ENCODE measurements at regions not wholly inside any gene's neighbourhood (a gene's known extent, or its start where the extent isn't known, plus 50 kb on each side); places are given as distances from the start of the nearest gene placed in this dataset.

DNA sequence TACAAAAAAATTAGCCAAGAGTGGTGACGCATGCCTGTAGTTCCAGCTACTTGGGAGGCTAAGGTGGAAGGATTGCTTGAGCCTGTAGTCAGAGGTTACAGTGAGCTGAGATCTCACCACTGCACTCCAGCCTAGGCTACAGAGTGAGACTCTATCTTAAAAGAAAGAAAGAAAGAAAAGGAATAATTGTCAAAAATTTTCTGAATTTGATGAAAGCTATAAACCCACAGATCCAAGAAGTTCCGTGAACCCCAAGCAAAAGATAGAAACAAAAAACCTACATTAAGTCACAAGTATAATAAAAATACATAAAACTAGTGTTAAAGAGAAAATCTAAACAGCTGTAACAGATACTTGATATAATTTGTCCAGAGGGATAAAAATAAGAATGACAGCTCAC, 60.1 kb upstream of the KMT2C start:
- H3K9me3 Mint-ChIP-seq (ENCODE audit: unreplicated experiment), result no peaks in the 10 kb centered on the region
- H3K4me3 Mint-ChIP-seq (ENCODE audit: unreplicated experiment), result no peak overlapping the region
- TF ChIP-seq, protein P1, sequence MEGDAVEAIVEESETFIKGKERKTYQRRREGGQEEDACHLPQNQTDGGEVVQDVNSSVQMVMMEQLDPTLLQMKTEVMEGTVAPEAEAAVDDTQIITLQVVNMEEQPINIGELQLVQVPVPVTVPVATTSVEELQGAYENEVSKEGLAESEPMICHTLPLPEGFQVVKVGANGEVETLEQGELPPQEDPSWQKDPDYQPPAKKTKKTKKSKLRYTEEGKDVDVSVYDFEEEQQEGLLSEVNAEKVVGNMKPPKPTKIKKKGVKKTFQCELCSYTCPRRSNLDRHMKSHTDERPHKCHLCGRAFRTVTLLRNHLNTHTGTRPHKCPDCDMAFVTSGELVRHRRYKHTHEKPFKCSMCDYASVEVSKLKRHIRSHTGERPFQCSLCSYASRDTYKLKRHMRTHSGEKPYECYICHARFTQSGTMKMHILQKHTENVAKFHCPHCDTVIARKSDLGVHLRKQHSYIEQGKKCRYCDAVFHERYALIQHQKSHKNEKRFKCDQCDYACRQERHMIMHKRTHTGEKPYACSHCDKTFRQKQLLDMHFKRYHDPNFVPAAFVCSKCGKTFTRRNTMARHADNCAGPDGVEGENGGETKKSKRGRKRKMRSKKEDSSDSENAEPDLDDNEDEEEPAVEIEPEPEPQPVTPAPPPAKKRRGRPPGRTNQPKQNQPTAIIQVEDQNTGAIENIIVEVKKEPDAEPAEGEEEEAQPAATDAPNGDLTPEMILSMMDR (IDR thresholded peaks at IDR 0.05; ENCODE audit: unreplicated experiment), result no peak
- no peaks in the 10 kb centered on the region for H3K36me3 Mint-ChIP-seq (ENCODE audit: low read depth, unreplicated experiment)
- no peaks in the 10 kb centered on the region for H3K4me1 Mint-ChIP-seq (ENCODE audit: unreplicated experiment)
- H3K27ac Mint-ChIP-seq (ENCODE audit: unreplicated experiment), result no peak overlapping the region
- DNase-seq (ENCODE audit: low spot score), result no peak
- H3K27me3 Mint-ChIP-seq (ENCODE audit: unreplicated experiment), result no peaks in the 10 kb centered on the region

GRCh38 chr7:152492952-152493351, 57.1 kb upstream of the KMT2C start:
- Mint-ChIP-seq H3K9me3 (ENCODE audit: unreplicated experiment) (no peaks in the 10 kb centered on the region), H3K27ac (ENCODE audit: unreplicated experiment) (no peak overlapping the region), H3K4me3 (ENCODE audit: unreplicated experiment) (no peak overlapping the region), H3K36me3 (ENCODE audit: low read depth, unreplicated experiment) (no peaks in the 10 kb centered on the region), H3K27me3 (ENCODE audit: unreplicated experiment) (no peaks in the 10 kb centered on the region), H3K4me1 (ENCODE audit: unreplicated experiment) (no peaks in the 10 kb centered on the region)
- TF ChIP-seq, protein P1 (IDR thresholded peaks at IDR 0.05; ENCODE audit: unreplicated experiment), result no peak
- DNase-seq (ENCODE audit: low spot score), result no peak

DNA sequence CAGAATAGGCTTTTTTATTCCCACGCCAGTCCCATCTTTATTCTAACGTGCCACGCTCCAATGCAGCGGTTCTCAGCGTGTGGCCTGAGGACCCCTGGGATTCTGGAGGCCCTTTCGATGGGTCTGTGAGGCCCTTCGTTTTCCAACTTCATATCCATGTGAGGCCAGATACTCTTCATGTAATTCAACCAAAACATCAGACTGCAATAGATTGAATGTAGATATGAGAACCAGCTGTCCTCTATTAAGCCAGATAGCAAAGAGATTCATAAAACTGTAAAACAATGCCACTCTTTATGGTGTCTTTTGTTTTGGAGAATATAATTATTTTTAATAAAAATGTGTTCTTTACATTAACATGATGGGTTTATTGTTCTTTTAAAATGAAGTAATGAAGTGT, 53.2 kb upstream of the KMT2C start:
- peaks cover 1% of the 10 kb centered on the region for H3K27me3 Mint-ChIP-seq (ENCODE audit: unreplicated experiment)
- peaks cover 5% of the 10 kb centered on the region for H3K9me3 Mint-ChIP-seq (ENCODE audit: unreplicated experiment)
- no peak overlapping the region for H3K4me3 Mint-ChIP-seq (ENCODE audit: unreplicated experiment)
- no peaks in the 10 kb centered on the region for H3K36me3 Mint-ChIP-seq (ENCODE audit: low read depth, unreplicated experiment)
- H3K27ac Mint-ChIP-seq (ENCODE audit: unreplicated experiment), result no peak overlapping the region
- DNase-seq (ENCODE audit: low spot score), result no peak
- H3K4me1 Mint-ChIP-seq (ENCODE audit: unreplicated experiment), result no peaks in the 10 kb centered on the region
- TF ChIP-seq, protein P1 (IDR thresholded peaks at IDR 0.05; ENCODE audit: unreplicated experiment), result no peak

GRCh38 chr7:152486968-152487367, 51.2 kb upstream of the KMT2C start:
- Mint-ChIP-seq H3K4me3 (ENCODE audit: unreplicated experiment) (no peak overlapping the region), H3K9me3 (ENCODE audit: unreplicated experiment) (peaks cover 5% of the 10 kb centered on the region), H3K36me3 (ENCODE audit: low read depth, unreplicated experiment) (no peaks in the 10 kb centered on the region), H3K27ac (ENCODE audit: unreplicated experiment) (no peak overlapping the region), H3K4me1 (ENCODE audit: unreplicated experiment) (no peaks in the 10 kb centered on the region), H3K27me3 (ENCODE audit: unreplicated experiment) (peaks cover 1% of the 10 kb centered on the region)
- no peak for DNase-seq (ENCODE audit: low spot score)
- TF ChIP-seq, protein P1 (IDR thresholded peaks at IDR 0.05; ENCODE audit: unreplicated experiment), result no peak

- Mint-ChIP-seq H3K4me3 (ENCODE audit: unreplicated experiment) (no peak overlapping the region), H3K36me3 (ENCODE audit: low read depth, unreplicated experiment) (no peaks in the 10 kb centered on the region), H3K9me3 (ENCODE audit: unreplicated experiment) (peaks cover 5% of the 10 kb centered on the region), H3K27me3 (ENCODE audit: unreplicated experiment) (peaks cover 1% of the 10 kb centered on the region), H3K4me1 (ENCODE audit: unreplicated experiment) (no peaks in the 10 kb centered on the region), H3K27ac (ENCODE audit: unreplicated experiment) (no peak overlapping the region)
- DNase-seq (ENCODE audit: low spot score), result no peak
- TF ChIP-seq, protein P1 (IDR thresholded peaks at IDR 0.05; ENCODE audit: unreplicated experiment), result no peak
Observed at GRCh38 chr7:152485826-152486225, 50.0 kb upstream of the KMT2C start.

Data from endothelial cell (in vitro differentiated cells).